ENCODE measurements at regions not wholly inside any gene's neighbourhood (a gene's known extent, or its start where the extent isn't known, plus 50 kb on each side); places are given as distances from the start of the nearest gene placed in this dataset.

DNA sequence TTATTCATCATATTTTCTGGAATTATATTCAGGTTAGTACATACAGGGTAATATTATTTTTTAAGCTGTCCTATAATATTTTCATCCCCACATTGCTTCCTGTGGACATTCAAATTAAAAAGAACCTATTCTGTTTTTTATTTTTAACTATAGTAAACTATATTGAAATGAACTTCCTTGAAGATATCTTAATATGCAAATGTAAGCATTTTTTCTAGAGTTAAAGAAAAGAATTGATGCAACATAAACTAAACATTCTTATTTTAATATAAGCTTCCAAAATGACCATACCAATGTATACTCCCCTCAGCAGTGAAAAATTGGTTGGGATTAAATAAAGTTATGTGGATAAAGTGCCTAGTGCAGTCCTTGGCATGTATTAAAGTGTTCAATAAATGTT is 416.6 kb downstream of the KIF2B start:
- TF ChIP-seq SP1 (IDR thresholded peaks at IDR 0.05) (no peak), EGR1 (IDR thresholded peaks at IDR 0.05; ENCODE audit: low read depth in 2 of 2) (no peak), RAD21 (IDR thresholded peaks at IDR 0.05) (no peak)
- TF ChIP-seq, protein P1, sequence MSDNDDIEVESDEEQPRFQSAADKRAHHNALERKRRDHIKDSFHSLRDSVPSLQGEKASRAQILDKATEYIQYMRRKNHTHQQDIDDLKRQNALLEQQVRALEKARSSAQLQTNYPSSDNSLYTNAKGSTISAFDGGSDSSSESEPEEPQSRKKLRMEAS (IDR thresholded peaks at IDR 0.05) = no peak
- TF ChIP-seq, protein P2, sequence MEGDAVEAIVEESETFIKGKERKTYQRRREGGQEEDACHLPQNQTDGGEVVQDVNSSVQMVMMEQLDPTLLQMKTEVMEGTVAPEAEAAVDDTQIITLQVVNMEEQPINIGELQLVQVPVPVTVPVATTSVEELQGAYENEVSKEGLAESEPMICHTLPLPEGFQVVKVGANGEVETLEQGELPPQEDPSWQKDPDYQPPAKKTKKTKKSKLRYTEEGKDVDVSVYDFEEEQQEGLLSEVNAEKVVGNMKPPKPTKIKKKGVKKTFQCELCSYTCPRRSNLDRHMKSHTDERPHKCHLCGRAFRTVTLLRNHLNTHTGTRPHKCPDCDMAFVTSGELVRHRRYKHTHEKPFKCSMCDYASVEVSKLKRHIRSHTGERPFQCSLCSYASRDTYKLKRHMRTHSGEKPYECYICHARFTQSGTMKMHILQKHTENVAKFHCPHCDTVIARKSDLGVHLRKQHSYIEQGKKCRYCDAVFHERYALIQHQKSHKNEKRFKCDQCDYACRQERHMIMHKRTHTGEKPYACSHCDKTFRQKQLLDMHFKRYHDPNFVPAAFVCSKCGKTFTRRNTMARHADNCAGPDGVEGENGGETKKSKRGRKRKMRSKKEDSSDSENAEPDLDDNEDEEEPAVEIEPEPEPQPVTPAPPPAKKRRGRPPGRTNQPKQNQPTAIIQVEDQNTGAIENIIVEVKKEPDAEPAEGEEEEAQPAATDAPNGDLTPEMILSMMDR (IDR thresholded peaks at IDR 0.05; ENCODE audit: low read depth, low read length, missing input control) = no peak

All from liver (tissue), 3 donors.